NCI-H82 (cell line): ENCODE measurements at regions not wholly inside any gene's neighbourhood (a gene's known extent, or its start where the extent isn't known, plus 50 kb on each side); places are given as distances from the start of the nearest gene placed in this dataset.
A peak's percentile ranks its signal among the peaks of the same experiment; 100 is the strongest.

Experiments
- DNase-seq: peaks from one replicate; lab custom pipeline; 2025; lab: John Stamatoyannopoulos, UW

GRCh38 chr3:193874997-193875593, 260.9 kb upstream of the HES1 start:
- no peak for DNase-seq

- DNase-seq: no peak
These were observed 260.2 kb upstream of the HES1 start for GRCh38 chr3:193875601-193876321.

- no peak for DNase-seq
These were observed 256.7 kb upstream of the HES1 start for GRCh38 chr3:193879099-193879863.

GRCh38 chr3:193879864-193880242, 256.1 kb upstream of the HES1 start:
- no peak for DNase-seq

GRCh38 chr3:193882091-193882490, 253.9 kb upstream of the HES1 start:
- DNase-seq: no peak

GRCh38 chr3:193883551-193883950, 252.4 kb upstream of the HES1 start:
- DNase-seq: no peak

- DNase-seq: no peak
These were observed 251.9 kb upstream of the HES1 start for GRCh38 chr3:193884027-193884426.

GRCh38 chr3:193884652-193885051, 251.3 kb upstream of the HES1 start:
- no peak for DNase-seq

- DNase-seq: no peak
These were observed 250.1 kb upstream of the HES1 start for GRCh38 chr3:193885832-193886231.

- no peak for DNase-seq
These were observed 245.7 kb upstream of the HES1 start for GRCh38 chr3:193890016-193890897.

GRCh38 chr3:193894121-193894863, 241.7 kb upstream of the HES1 start:
- DNase-seq: no peak

GRCh38 chr3:193895409-193895808, 240.5 kb upstream of the HES1 start:
- no peak for DNase-seq

- DNase-seq: no peak
These were observed 239.5 kb upstream of the HES1 start for GRCh38 chr3:193896419-193896818.

GRCh38 chr3:193897288-193897687, 238.7 kb upstream of the HES1 start:
- DNase-seq: no peak

GRCh38 chr3:193897731-193898180, 238.2 kb upstream of the HES1 start:
- no peak for DNase-seq

GRCh38 chr3:193899001-193899400, 236.9 kb upstream of the HES1 start:
- no peak for DNase-seq

- DNase-seq: no peak
These were observed 234.9 kb upstream of the HES1 start for GRCh38 chr3:193901007-193901406.

GRCh38 chr3:193902607-193903511, 233.1 kb upstream of the HES1 start:
- peak; percentile 28 for DNase-seq

- no peak for DNase-seq
These were observed 232.5 kb upstream of the HES1 start for GRCh38 chr3:193903512-193903817.

GRCh38 chr3:193903966-193904365, 232.0 kb upstream of the HES1 start:
- DNase-seq: peak; percentile 90
